Astrocyte (in vitro differentiated cells and primary cell): ENCODE measurements at regions not wholly inside any gene's neighbourhood (a gene's known extent, or its start where the extent isn't known, plus 50 kb on each side); places are given as distances from the start of the nearest gene placed in this dataset.

Experiments
- CTCF ChIP-seq: IDR thresholded peaks from 2 replicates; pipeline ENCODE4 v1.5.1; 2011; ENCODE audit warnings: low read depth, mild to moderate bottlenecking, inconsistent platforms, low read length, moderate library complexity; ENCODE audit not compliant: insufficient read depth
- EZH2 ChIP-seq: IDR thresholded peaks from 2 replicates; pipeline ENCODE4 v1.6.1; 2012; ENCODE audit warnings: mild to moderate bottlenecking, low read length, inconsistent platforms; ENCODE audit not compliant: insufficient read depth

- TF ChIP-seq CTCF (no peak), EZH2 (no peak)
These were observed 345.0 kb downstream of the TMEM38B start for GRCh38 chr9:106039151-106039935.
